Medulla oblongata (tissue), 1 donor: ENCODE measurements at regions not wholly inside any gene's neighbourhood (a gene's known extent, or its start where the extent isn't known, plus 50 kb on each side); places are given as distances from the start of the nearest gene placed in this dataset.

Source experiments
- DNase-seq: peaks from one replicate; pipeline ENCODE4 v3.0.0-alpha.2; 2015; ENCODE audit errors: extremely low spot score

- no peak for DNase-seq
These were observed 69.5 kb upstream of the GATA5 start for GRCh38 chr20:62545271-62545670.

GRCh38 chr20:62545901-62546525 lies 70.2 kb upstream of the GATA5 start:
- DNase-seq = no peak

- no peak for DNase-seq
These were observed 70.8 kb upstream of the GATA5 start for GRCh38 chr20:62546606-62547005.

- no peak for DNase-seq
These were observed 71.6 kb upstream of the GATA5 start for GRCh38 chr20:62547364-62547763.

- DNase-seq = no peak
These were observed 72.7 kb upstream of the GATA5 start for GRCh38 chr20:62548471-62548870.

- no peak for DNase-seq
These were observed 73.2 kb upstream of the GATA5 start for GRCh38 chr20:62549029-62549428.

GRCh38 chr20:62549499-62550086 lies 73.8 kb upstream of the GATA5 start:
- no peak for DNase-seq

GRCh38 chr20:62550087-62550632 lies 74.4 kb upstream of the GATA5 start:
- DNase-seq = no peak

- no peak for DNase-seq
These were observed 75.9 kb upstream of the GATA5 start for GRCh38 chr20:62551407-62552323.

GRCh38 chr20:62552613-62553012 lies 76.8 kb upstream of the GATA5 start:
- no peak for DNase-seq

- DNase-seq = no peak
These were observed 77.5 kb upstream of the GATA5 start for GRCh38 chr20:62553136-62553837.

GRCh38 chr20:62553838-62554161 lies 78.0 kb upstream of the GATA5 start:
- no peak for DNase-seq

- DNase-seq = no peak
These were observed 78.6 kb upstream of the GATA5 start for GRCh38 chr20:62554214-62554897.

GRCh38 chr20:62554898-62555641 lies 79.3 kb upstream of the GATA5 start:
- DNase-seq = no peak

- no peak for DNase-seq
These were observed 80.0 kb upstream of the GATA5 start for GRCh38 chr20:62555642-62556420.

GRCh38 chr20:62557462-62557861 lies 81.7 kb upstream of the GATA5 start:
- DNase-seq = no peak

GRCh38 chr20:62557999-62558408 lies 82.2 kb upstream of the GATA5 start:
- no peak for DNase-seq

- no peak for DNase-seq
These were observed 83.0 kb upstream of the GATA5 start for GRCh38 chr20:62558779-62559178.

GRCh38 chr20:62560162-62560561 lies 82.1 kb upstream of the SLCO4A1 start:
- DNase-seq = no peak

- no peak for DNase-seq
These were observed 81.1 kb upstream of the SLCO4A1 start for GRCh38 chr20:62561182-62561581.
